GM23248 (cell line): ENCODE measurements at regions not wholly inside any gene's neighbourhood (a gene's known extent, or its start where the extent isn't known, plus 50 kb on each side); places are given as distances from the start of the nearest gene placed in this dataset.
"Not testable (repeated sequence)": the region's sequence is repeated elsewhere in the genome, so short reads cannot be mapped to it uniquely, and the experiment has no call there.

Experiments
- EZH2 ChIP-seq: fragments of 200-600 bp; sonication (generic); IDR thresholded peaks from 2 replicates; pipeline ENCODE4 v1.6.1; 2018; ENCODE audit warnings: antibody characterized with exemption, mild to moderate bottlenecking; ENCODE audit not compliant: insufficient read depth, poor library complexity, severe bottlenecking
- EZH2phosphoT487 ChIP-seq: fragments of 200-600 bp; sonication (generic); IDR thresholded peaks from 2 replicates; pipeline ENCODE4 v1.6.1; 2018; ENCODE audit warnings: antibody characterized with exemption, moderate library complexity, mild to moderate bottlenecking, low read depth; ENCODE audit not compliant: insufficient read depth

GRCh38 chr2:131722256-131722655 lies 194.6 kb downstream of the CCDC74A start:
- TF ChIP-seq EZH2, EZH2phosphoT487: not testable (repeated sequence)
